AG04449 (cell line): ENCODE measurements at regions not wholly inside any gene's neighbourhood (a gene's known extent, or its start where the extent isn't known, plus 50 kb on each side); places are given as distances from the start of the nearest gene placed in this dataset.
"Not testable (repeated sequence)": the region's sequence is repeated elsewhere in the genome, so short reads cannot be mapped to it uniquely, and the experiment has no call there.

Experiments used
- CTCF ChIA-PET: fragments of 350-600 bp; formaldehyde crosslinking; extraction: SDS; loops from one replicate; lab custom pipeline; 2021; ENCODE audit warnings: antibody characterized with exemption; lab: Yijun Ruan, JAX
- POLR2A ChIA-PET: fragments of 400-600, 350-600 bp; formaldehyde crosslinking; extraction: SDS; loops from one replicate; lab custom pipeline; 2020; ENCODE audit warnings: antibody characterized with exemption, inconsistent platforms; lab: Yijun Ruan, JAX
- DNase-seq: peaks from one replicate; pipeline ENCODE4 v3.0.0-alpha.2; 2010; ENCODE audit warnings: low read depth, low spot score
- H3K4me3 ChIP-seq: 2 replicates; pipeline ENCODE4 v1.5.1; 2011; ENCODE audit warnings: low read depth, mild to moderate bottlenecking, control low read depth, low read length
- TF ChIP-seq, protein P1 (sequence below): IDR thresholded peaks from one replicate; pipeline ENCODE4 v1.5.1; 2011; ENCODE audit warnings: mild to moderate bottlenecking, moderate library complexity, low read length, control low read depth, inconsistent platforms; ENCODE audit not compliant: insufficient read depth; ENCODE audit errors: missing control alignments

DNA sequence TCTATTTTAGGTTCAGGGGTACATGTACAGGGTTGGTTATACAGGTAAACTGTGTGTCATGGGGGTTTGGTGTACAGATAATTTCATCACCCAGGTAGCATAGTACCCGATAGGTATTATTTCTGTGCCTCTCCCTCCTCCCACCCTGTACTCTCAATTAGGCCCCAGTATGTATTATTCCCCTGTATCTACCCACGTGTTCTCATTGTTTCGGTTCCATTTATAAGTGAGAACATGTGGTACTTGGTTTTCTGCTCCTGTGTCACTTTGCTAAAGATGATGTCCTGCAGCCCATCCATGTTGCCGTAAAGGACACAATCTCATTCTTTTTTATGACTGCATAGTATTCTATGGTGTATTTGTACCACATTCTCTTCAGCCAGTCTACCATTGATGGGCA lies 96.8 kb upstream of the SLC24A2 start:
- no peak overlapping the region for H3K4me3 ChIP-seq
- POLR2A ChIA-PET = no interaction called here
- DNase-seq = no peak
- TF ChIP-seq, protein P1, sequence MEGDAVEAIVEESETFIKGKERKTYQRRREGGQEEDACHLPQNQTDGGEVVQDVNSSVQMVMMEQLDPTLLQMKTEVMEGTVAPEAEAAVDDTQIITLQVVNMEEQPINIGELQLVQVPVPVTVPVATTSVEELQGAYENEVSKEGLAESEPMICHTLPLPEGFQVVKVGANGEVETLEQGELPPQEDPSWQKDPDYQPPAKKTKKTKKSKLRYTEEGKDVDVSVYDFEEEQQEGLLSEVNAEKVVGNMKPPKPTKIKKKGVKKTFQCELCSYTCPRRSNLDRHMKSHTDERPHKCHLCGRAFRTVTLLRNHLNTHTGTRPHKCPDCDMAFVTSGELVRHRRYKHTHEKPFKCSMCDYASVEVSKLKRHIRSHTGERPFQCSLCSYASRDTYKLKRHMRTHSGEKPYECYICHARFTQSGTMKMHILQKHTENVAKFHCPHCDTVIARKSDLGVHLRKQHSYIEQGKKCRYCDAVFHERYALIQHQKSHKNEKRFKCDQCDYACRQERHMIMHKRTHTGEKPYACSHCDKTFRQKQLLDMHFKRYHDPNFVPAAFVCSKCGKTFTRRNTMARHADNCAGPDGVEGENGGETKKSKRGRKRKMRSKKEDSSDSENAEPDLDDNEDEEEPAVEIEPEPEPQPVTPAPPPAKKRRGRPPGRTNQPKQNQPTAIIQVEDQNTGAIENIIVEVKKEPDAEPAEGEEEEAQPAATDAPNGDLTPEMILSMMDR = no peak
- CTCF ChIA-PET = no interaction called here

DNA sequence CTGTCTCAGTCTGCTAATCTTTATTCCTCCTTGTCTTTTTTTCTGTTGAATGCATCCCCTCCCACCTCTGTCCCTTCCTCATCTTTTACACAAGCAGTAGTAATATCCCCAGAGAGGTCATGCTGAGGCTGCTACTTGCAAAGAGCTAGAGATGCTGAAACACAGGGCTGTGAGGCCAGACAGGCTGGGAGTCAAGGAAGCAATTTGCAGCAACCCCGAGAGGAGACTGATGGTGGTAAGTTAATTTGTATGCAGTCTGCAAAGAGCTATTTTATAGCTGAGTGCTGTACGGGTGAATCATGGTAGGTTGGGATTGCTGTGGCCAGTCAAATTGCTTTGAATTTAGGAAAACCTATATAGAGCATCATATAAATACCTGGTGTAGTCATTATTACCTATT lies 90.2 kb upstream of the SLC24A2 start:
- ChIA-PET POLR2A (no interaction called here), CTCF (no interaction called here)
- H3K4me3 ChIP-seq = no peak overlapping the region
- TF ChIP-seq, protein P1 = no peak
- DNase-seq = no peak

DNA sequence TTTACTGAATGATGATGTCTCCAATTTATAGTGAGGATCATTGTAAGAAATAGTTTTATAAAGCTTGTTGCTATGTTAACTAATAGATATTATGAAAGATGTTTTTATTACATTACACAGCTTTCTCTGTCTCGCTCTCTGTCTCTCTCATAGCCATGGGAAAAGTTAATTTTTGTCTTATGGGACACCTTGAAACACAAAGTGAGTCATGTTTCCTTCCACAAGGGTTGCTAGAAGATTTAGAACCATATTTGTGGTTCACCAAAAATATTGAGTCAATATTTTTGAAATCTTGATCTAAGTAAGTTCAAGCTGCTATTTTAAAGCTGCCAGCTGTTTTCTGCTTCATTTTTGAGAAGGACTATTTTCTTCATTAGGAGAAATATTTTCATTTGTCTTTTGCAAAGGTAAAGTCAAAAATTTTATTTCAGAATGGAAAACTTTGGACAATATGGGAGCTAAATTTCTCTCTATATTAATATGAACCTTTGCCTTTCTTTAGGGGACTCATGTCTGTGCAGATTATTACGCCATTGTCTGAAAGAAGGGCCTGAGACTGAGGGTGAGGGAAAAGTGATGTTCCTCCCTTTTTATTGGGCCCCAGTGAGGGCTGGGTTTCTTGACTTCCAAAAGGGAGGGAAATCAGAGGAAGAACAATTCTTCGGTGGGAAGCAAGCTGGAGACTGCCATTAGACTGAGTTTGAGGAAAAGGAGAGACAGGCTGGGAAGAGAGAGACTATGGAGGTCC lies 87.9 kb upstream of the SLC24A2 start:
- H3K4me3 ChIP-seq = no peak overlapping the region
- DNase-seq = no peak
- ChIA-PET POLR2A (no interaction called here), CTCF (interaction anchor here (0.9 kb wide), 1 partner anchor 15 kb away, joined by 3 read pairs; no protein-coding TSS in a partner anchor)
- TF ChIP-seq, protein P1 = no peak

DNA sequence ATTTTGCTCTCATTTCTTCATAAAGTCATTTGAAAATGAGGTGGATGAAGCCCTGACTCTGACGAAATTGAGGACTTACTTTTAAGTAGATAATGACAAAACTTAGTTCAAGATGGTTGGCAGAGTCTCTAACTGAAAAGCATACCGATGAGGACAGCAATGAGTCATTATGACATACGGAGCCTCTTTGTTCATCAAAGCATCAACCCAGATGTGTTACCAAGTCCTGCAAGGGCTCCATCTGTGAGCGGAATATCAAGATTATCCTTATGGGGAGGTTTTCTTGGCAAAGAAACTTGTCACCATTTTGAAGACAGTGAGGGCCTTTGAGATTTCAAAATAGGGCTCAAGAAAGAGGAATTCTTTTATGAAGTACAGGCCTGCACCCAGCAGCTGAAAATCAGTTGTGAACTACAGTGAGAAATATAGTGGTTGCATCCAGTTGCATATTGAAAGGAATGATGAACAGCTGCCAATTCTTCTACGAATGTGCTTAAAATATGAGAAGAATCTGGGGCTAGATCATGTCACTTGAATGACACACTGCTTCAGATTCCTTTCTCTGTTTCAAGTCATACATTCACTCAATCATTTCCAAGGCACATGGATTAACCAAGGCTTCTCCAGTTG lies 86.6 kb upstream of the SLC24A2 start:
- TF ChIP-seq, protein P1 = no peak
- H3K4me3 ChIP-seq = no peak overlapping the region
- ChIA-PET POLR2A (no interaction called here), CTCF (no interaction called here)
- DNase-seq = no peak

DNA sequence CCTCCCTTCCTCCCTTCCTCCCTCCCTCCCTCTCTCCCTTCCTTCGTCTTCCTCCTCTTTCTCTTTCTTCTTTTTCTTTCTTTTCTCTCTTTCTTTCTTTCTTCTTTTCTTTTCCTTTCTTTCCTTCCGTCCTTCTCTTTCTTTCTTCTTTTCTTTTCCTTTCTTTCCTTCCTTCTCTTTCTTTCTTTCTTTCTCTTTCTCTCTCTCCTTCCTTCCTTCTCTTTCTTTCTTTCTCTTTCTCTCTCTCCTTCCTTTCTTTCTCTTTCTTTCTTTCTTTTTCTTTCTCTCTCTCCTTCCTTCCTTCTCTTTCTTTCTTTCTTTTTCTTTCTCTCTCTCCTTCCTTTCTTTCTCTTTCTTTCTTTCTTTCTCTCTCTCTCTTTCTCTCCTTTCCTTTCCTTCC lies 84.4 kb upstream of the SLC24A2 start:
- POLR2A ChIA-PET, H3K4me3 ChIP-seq, CTCF ChIA-PET, DNase-seq: not testable (repeated sequence)

DNA sequence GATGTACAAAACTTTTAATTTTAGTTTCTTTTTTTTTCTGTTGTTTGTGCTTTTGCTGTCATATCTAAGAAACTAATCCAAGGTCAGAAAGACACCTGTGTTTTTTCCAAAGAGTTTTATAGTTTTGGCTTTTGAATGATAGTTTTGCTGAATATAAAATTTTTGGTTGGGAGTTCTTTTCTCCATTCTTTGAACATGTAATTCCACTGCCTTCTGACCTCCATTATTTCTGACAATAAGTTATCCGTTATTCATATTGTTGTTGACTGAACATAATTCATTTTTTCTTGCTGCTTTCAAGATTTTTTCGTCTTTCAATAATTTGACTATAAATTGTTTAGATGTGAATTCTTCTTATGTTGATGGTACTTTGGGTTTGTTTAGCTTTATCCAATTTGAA lies 82.2 kb upstream of the SLC24A2 start:
- POLR2A ChIA-PET = no interaction called here
- CTCF ChIA-PET = no interaction called here

More for the DNA sequence above, 82.2 kb upstream of the SLC24A2 start:
- DNase-seq = no peak
- H3K4me3 ChIP-seq = no peak overlapping the region
- TF ChIP-seq, protein P1 = no peak
